ENCODE measurements at regions not wholly inside any gene's neighbourhood (a gene's known extent, or its start where the extent isn't known, plus 50 kb on each side); places are given as distances from the start of the nearest gene placed in this dataset.

DNA sequence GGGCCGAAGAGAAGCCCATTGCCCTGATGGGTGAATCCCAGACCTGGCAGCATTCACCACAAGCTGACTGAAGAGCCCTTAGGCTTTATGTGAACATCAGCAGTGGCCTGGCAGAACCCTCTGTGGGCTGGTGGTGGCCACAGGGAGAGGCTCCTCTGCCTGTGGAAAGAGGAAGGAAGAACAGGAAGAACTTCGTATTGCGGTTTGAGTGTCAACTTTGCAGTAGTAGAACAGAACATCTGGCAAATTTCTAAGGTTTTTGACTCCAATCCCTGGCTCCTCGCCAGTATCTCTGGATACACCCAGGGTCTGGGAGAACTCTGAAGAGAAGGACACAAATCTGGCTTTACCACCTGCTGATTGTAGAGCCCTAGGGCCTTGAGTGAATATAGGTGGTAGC lies 356.4 kb upstream of the GRAMD2B start:
- Histone ChIP-seq H3K4me1 (ENCODE audit: insufficient read depth, low read length) (no peaks in the 10 kb centered on the region), H3K4me3 (ENCODE audit: low read length) (no peak overlapping the region)

DNA sequence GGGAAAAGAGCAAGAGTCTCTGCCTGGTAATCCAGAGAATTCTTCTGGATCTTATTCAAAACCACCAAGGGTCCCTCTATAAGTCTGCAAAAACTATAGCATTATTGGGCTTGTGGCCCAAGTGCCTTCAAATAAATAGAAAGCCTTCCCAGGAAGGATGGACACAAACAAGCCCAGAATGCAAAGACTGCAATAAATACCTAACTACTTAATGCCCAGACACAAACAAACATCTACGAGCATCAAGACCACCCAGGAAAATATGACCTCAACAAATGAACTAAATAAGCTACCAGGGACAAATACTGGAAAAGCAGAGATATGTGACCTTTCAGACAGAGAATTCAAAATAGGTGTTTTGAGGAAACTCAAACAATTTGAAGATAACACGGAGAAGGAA lies 355.8 kb upstream of the GRAMD2B start:
- Histone ChIP-seq H3K4me3 (ENCODE audit: low read length) (no peak overlapping the region), H3K27me3 (ENCODE audit: insufficient read depth, low read length) (no peaks in the 10 kb centered on the region), H3K4me1 (ENCODE audit: insufficient read depth, low read length) (no peaks in the 10 kb centered on the region), H3K9me3 (ENCODE audit: low read depth, low read length) (peaks cover 7% of the 10 kb centered on the region)

More for the DNA sequence above, 356.4 kb upstream of the GRAMD2B start:
- peaks cover 7% of the 10 kb centered on the region for H3K9me3 ChIP-seq (ENCODE audit: low read depth, low read length)
- no peaks in the 10 kb centered on the region for H3K27me3 ChIP-seq (ENCODE audit: insufficient read depth, low read length)

GRCh38 chr5:126069329-126069728 lies 353.9 kb upstream of the GRAMD2B start:
- peaks cover 7% of the 10 kb centered on the region for H3K9me3 ChIP-seq (ENCODE audit: low read depth, low read length)
- no peak overlapping the region for H3K4me3 ChIP-seq (ENCODE audit: low read length)
- no peaks in the 10 kb centered on the region for H3K4me1 ChIP-seq (ENCODE audit: insufficient read depth, low read length)
- no peaks in the 10 kb centered on the region for H3K27me3 ChIP-seq (ENCODE audit: insufficient read depth, low read length)

- H3K4me1 ChIP-seq (ENCODE audit: insufficient read depth, low read length): no peaks in the 10 kb centered on the region
- H3K27me3 ChIP-seq (ENCODE audit: insufficient read depth, low read length): no peaks in the 10 kb centered on the region
- no peak overlapping the region for H3K4me3 ChIP-seq (ENCODE audit: low read length)
- peaks cover 7% of the 10 kb centered on the region for H3K9me3 ChIP-seq (ENCODE audit: low read depth, low read length)
Observed at GRCh38 chr5:126070481-126070880, 352.7 kb upstream of the GRAMD2B start.

DNA sequence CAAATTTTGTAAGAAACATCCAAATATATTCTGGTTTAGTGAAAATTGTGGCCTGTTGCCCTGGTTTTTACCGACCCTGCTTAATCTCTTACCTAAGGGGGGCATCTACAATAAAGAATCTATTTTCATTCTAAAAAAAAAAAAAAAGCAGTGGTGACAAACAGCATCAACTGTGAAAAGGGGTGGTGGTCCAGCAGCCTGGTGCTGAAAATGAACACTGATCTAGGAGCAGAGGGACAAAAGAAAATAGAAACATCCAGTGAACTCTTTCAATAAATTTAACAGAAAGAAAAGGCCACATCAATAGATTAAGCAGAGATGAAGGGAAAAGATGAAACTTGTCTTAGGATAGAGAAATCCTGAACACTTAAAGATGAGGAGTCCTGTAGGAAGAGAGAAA lies 348.7 kb upstream of the GRAMD2B start:
- Histone ChIP-seq H3K9me3 (ENCODE audit: low read depth, low read length) (peaks cover 8% of the 10 kb centered on the region), H3K4me3 (ENCODE audit: low read length) (no peak overlapping the region), H3K27me3 (ENCODE audit: insufficient read depth, low read length) (no peaks in the 10 kb centered on the region), H3K4me1 (ENCODE audit: insufficient read depth, low read length) (no peaks in the 10 kb centered on the region)

- Histone ChIP-seq H3K27me3 (ENCODE audit: insufficient read depth, low read length) (no peaks in the 10 kb centered on the region), H3K4me3 (ENCODE audit: low read length) (no peak overlapping the region), H3K4me1 (ENCODE audit: insufficient read depth, low read length) (no peaks in the 10 kb centered on the region), H3K9me3 (ENCODE audit: low read depth, low read length) (peaks cover 15% of the 10 kb centered on the region)
Observed at GRCh38 chr5:126079266-126079665, 343.9 kb upstream of the GRAMD2B start.

- Histone ChIP-seq H3K27me3 (ENCODE audit: insufficient read depth, low read length) (no peaks in the 10 kb centered on the region), H3K4me3 (ENCODE audit: low read length) (no peak overlapping the region), H3K9me3 (ENCODE audit: low read depth, low read length) (peaks cover 20% of the 10 kb centered on the region), H3K4me1 (ENCODE audit: insufficient read depth, low read length) (no peaks in the 10 kb centered on the region)
Observed at GRCh38 chr5:126081209-126081608, 342.0 kb upstream of the GRAMD2B start.

DNA sequence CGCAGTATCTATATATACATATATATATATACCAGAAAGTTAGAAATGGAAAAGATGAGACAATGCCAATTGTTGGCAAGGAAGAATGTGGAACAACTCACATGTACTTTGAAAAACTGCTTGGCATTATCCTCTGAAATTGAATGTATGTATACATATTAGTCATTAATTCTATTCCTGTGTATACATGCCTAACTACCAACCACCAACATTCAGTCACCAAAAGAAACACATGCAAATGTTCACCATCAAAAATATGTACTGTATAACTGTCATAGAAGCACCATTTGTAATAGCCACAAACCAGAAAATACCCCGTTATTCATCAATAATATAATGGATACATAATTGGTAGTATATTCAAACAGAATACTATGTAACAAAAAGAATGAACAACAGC lies 330.2 kb upstream of the GRAMD2B start:
- H3K4me3 ChIP-seq (ENCODE audit: low read length): no peak overlapping the region
- no peaks in the 10 kb centered on the region for H3K4me1 ChIP-seq (ENCODE audit: insufficient read depth, low read length)
- no peaks in the 10 kb centered on the region for H3K27me3 ChIP-seq (ENCODE audit: insufficient read depth, low read length)
- no peaks in the 10 kb centered on the region for H3K9me3 ChIP-seq (ENCODE audit: low read depth, low read length)

GRCh38 chr5:126093718-126094117 lies 329.5 kb upstream of the GRAMD2B start:
- Histone ChIP-seq H3K27me3 (ENCODE audit: insufficient read depth, low read length) (no peaks in the 10 kb centered on the region), H3K9me3 (ENCODE audit: low read depth, low read length) (no peaks in the 10 kb centered on the region), H3K4me1 (ENCODE audit: insufficient read depth, low read length) (no peaks in the 10 kb centered on the region), H3K4me3 (ENCODE audit: low read length) (no peak overlapping the region)

GRCh38 chr5:126094991-126095390 lies 328.2 kb upstream of the GRAMD2B start:
- Histone ChIP-seq H3K4me3 (ENCODE audit: low read length) (no peak overlapping the region), H3K9me3 (ENCODE audit: low read depth, low read length) (no peaks in the 10 kb centered on the region), H3K4me1 (ENCODE audit: insufficient read depth, low read length) (no peaks in the 10 kb centered on the region), H3K27me3 (ENCODE audit: insufficient read depth, low read length) (no peaks in the 10 kb centered on the region)

- Histone ChIP-seq H3K9me3 (ENCODE audit: low read depth, low read length) (no peaks in the 10 kb centered on the region), H3K4me3 (ENCODE audit: low read length) (no peak overlapping the region), H3K4me1 (ENCODE audit: insufficient read depth, low read length) (no peaks in the 10 kb centered on the region), H3K27me3 (ENCODE audit: insufficient read depth, low read length) (no peaks in the 10 kb centered on the region)
Observed at GRCh38 chr5:126096442-126097006, 326.7 kb upstream of the GRAMD2B start.

- H3K4me1 ChIP-seq (ENCODE audit: insufficient read depth, low read length): no peaks in the 10 kb centered on the region
- no peak overlapping the region for H3K4me3 ChIP-seq (ENCODE audit: low read length)
- H3K9me3 ChIP-seq (ENCODE audit: low read depth, low read length): no peaks in the 10 kb centered on the region
- H3K27me3 ChIP-seq (ENCODE audit: insufficient read depth, low read length): no peaks in the 10 kb centered on the region
Observed at GRCh38 chr5:126097876-126098275, 325.3 kb upstream of the GRAMD2B start.

GRCh38 chr5:126098330-126099017 lies 324.7 kb upstream of the GRAMD2B start:
- no peaks in the 10 kb centered on the region for H3K9me3 ChIP-seq (ENCODE audit: low read depth, low read length)
- no peak overlapping the region for H3K4me3 ChIP-seq (ENCODE audit: low read length)
- no peaks in the 10 kb centered on the region for H3K27me3 ChIP-seq (ENCODE audit: insufficient read depth, low read length)
- no peaks in the 10 kb centered on the region for H3K4me1 ChIP-seq (ENCODE audit: insufficient read depth, low read length)

- no peaks in the 10 kb centered on the region for H3K4me1 ChIP-seq (ENCODE audit: insufficient read depth, low read length)
Observed at GRCh38 chr5:126099077-126099476, 324.1 kb upstream of the GRAMD2B start.

GRCh38 chr5:126100767-126101166 lies 322.4 kb upstream of the GRAMD2B start:
- no peaks in the 10 kb centered on the region for H3K9me3 ChIP-seq (ENCODE audit: low read depth, low read length)
- H3K4me3 ChIP-seq (ENCODE audit: low read length): no peak overlapping the region
- no peaks in the 10 kb centered on the region for H3K27me3 ChIP-seq (ENCODE audit: insufficient read depth, low read length)
- H3K4me1 ChIP-seq (ENCODE audit: insufficient read depth, low read length): no peaks in the 10 kb centered on the region

More at GRCh38 chr5:126099077-126099476, 324.1 kb upstream of the GRAMD2B start:
- no peak overlapping the region for H3K4me3 ChIP-seq (ENCODE audit: low read length)
- H3K9me3 ChIP-seq (ENCODE audit: low read depth, low read length): no peaks in the 10 kb centered on the region
- H3K27me3 ChIP-seq (ENCODE audit: insufficient read depth, low read length): no peaks in the 10 kb centered on the region

DNA sequence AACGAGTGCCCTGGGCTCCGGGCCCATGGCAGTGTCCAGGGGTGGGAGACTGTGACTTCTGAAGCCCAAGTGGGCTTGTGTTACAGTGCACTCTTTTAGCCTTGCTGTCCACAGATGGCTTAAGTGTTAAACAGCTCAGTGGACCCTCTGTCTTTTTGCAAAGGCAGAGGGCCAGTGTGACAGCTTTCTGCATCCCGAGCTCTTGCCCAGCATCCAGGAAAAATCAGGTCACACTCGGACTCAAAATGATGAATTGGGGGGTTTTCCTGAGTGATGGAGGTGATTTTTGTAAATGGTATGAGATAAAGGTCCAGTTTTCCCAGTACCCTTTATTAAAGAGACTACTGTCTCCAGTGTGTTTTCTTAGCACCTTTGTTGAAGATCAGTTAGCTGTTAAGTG lies 321.3 kb upstream of the GRAMD2B start:
- no peaks in the 10 kb centered on the region for H3K4me1 ChIP-seq (ENCODE audit: insufficient read depth, low read length)
- H3K27me3 ChIP-seq (ENCODE audit: insufficient read depth, low read length): no peaks in the 10 kb centered on the region
- no peak overlapping the region for H3K4me3 ChIP-seq (ENCODE audit: low read length)
- H3K9me3 ChIP-seq (ENCODE audit: low read depth, low read length): no peaks in the 10 kb centered on the region

Data from mononuclear cell (primary cell).